DMS79 (cell line): ENCODE measurements at regions not wholly inside any gene's neighbourhood (a gene's known extent, or its start where the extent isn't known, plus 50 kb on each side); places are given as distances from the start of the nearest gene placed in this dataset.

Source experiments
- DNase-seq: peaks from one replicate; lab custom pipeline; 2025; lab: John Stamatoyannopoulos, UW

DNA sequence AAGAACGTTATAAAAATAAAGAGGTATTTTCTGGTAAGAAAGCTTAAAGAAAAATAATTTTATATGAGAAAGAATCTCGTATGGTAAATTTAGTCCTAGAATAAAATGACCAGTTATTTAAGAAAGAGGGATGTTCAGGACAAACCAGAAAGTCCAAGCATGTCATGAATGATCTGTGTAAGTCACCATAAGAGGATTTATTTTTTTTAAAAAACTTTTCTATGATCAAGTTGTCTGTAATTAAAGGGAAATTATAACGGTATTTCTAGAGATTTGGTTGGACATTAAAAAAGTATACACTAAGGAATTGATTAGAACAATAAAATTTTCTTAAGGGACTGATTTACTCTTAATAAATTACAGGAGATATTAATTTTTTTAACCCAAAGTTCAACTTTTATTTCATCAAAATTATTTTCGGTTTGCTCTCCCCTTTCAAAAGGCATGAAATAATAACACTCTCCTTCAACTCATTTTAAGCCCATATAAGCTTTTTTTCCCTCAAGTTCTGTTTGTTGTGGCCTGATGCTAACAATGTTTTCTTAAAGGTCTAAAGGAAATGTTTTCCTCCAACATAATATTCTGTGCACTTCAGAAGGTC is 49.9 kb upstream of the CPSF6 start:
- DNase-seq, result no peak
